AML-193 (cell line): ENCODE measurements at regions not wholly inside any gene's neighbourhood (a gene's known extent, or its start where the extent isn't known, plus 50 kb on each side); places are given as distances from the start of the nearest gene placed in this dataset.
"Not testable (repeated sequence)": the region's sequence is repeated elsewhere in the genome, so short reads cannot be mapped to it uniquely, and the experiment has no call there.

Source experiments
- DNase-seq, 2 experiments: peaks; one replicate each; lab custom pipeline; 2025; lab: John Stamatoyannopoulos, UW

- no peak for DNase-seq
Measured at GRCh38 chr5:117638581-117638980, 1064.0 kb upstream of the SEMA6A start.

GRCh38 chr5:117633093-117633492 lies 1058.5 kb upstream of the SEMA6A start:
- DNase-seq: no peak

- DNase-seq: no peak
Measured at GRCh38 chr5:117624201-117624600, 1049.6 kb upstream of the SEMA6A start.

GRCh38 chr5:117623042-117623805 lies 1048.6 kb upstream of the SEMA6A start:
- no peak for DNase-seq

GRCh38 chr5:117621921-117622320 lies 1047.3 kb upstream of the SEMA6A start:
- no peak for DNase-seq

GRCh38 chr5:117615226-117615625 lies 1040.6 kb upstream of the SEMA6A start:
- no peak for DNase-seq

- no peak for DNase-seq
Measured at GRCh38 chr5:117614408-117614807, 1039.8 kb upstream of the SEMA6A start.

GRCh38 chr5:117604845-117605244 lies 1030.2 kb upstream of the SEMA6A start:
- DNase-seq: no peak

- DNase-seq: not testable (repeated sequence)
Measured at GRCh38 chr5:117599811-117600210, 1025.2 kb upstream of the SEMA6A start.

- DNase-seq: no peak
Measured at GRCh38 chr5:117594166-117594565, 1019.5 kb upstream of the SEMA6A start.

GRCh38 chr5:117590944-117591343 lies 1016.3 kb upstream of the SEMA6A start:
- peak; percentile 26 to 32 for DNase-seq

GRCh38 chr5:117588611-117589010 lies 1014.0 kb upstream of the SEMA6A start:
- DNase-seq: no peak

GRCh38 chr5:117587111-117587510 lies 1012.5 kb upstream of the SEMA6A start:
- no peak for DNase-seq

GRCh38 chr5:117568622-117569021 lies 994.0 kb upstream of the SEMA6A start:
- DNase-seq: no peak

GRCh38 chr5:117568126-117568525 lies 993.5 kb upstream of the SEMA6A start:
- no peak for DNase-seq

GRCh38 chr5:117562647-117563046 lies 988.0 kb upstream of the SEMA6A start:
- DNase-seq: no peak

- no peak for DNase-seq
Measured at GRCh38 chr5:117561531-117561930, 986.9 kb upstream of the SEMA6A start.

- DNase-seq: no peak
Measured at GRCh38 chr5:117559005-117559844, 984.6 kb upstream of the SEMA6A start.

GRCh38 chr5:117551236-117551635 lies 976.6 kb upstream of the SEMA6A start:
- DNase-seq: no peak

- no peak for DNase-seq
Measured at GRCh38 chr5:117547192-117547591, 972.6 kb upstream of the SEMA6A start.

GRCh38 chr5:117539692-117540091 lies 965.1 kb upstream of the SEMA6A start:
- no peak for DNase-seq

- no peak for DNase-seq
Measured at GRCh38 chr5:117533792-117534191, 959.2 kb upstream of the SEMA6A start.

- DNase-seq: not testable (repeated sequence)
Measured at GRCh38 chr5:117533051-117533670, 958.5 kb upstream of the SEMA6A start.
